Trophoblast cell (in vitro differentiated cells and primary cell): ENCODE measurements at regions not wholly inside any gene's neighbourhood (a gene's known extent, or its start where the extent isn't known, plus 50 kb on each side); places are given as distances from the start of the nearest gene placed in this dataset.
A peak's percentile ranks its signal among the peaks of the same experiment; 100 is the strongest.

Source experiments
- DNase-seq, 2 donors: peaks; one replicate each; pipeline ENCODE4 v3.0.0-alpha.2; 2016
- H2AFZ ChIP-seq: 2 replicates; pipeline ENCODE4 v1.6.1; 2013; ENCODE audit warnings: low read length, moderate library complexity, mild to moderate bottlenecking; ENCODE audit not compliant: insufficient read depth, poor library complexity
- H2AK5ac ChIP-seq: 2 replicates; pipeline ENCODE4 v1.6.1; 2013; ENCODE audit warnings: mild to moderate bottlenecking, low read length
- H2BK120ac ChIP-seq: 2 replicates; pipeline ENCODE4 v1.6.1; 2013; ENCODE audit warnings: low read length, mild to moderate bottlenecking, moderate library complexity; ENCODE audit not compliant: insufficient read depth, poor library complexity
- H2BK12ac ChIP-seq: 2 replicates; pipeline ENCODE4 v1.6.1; 2013; ENCODE audit warnings: mild to moderate bottlenecking, low read length, moderate library complexity
- H2BK5ac ChIP-seq: 2 replicates; pipeline ENCODE4 v1.6.1; 2013; ENCODE audit warnings: low read length, low read depth, moderate library complexity, mild to moderate bottlenecking; ENCODE audit not compliant: poor library complexity
- H3K14ac ChIP-seq: 2 replicates; pipeline ENCODE4 v1.6.1; 2013; ENCODE audit warnings: mild to moderate bottlenecking, low read length
- H3K18ac ChIP-seq: 2 replicates; pipeline ENCODE4 v1.6.1; 2013; ENCODE audit warnings: mild to moderate bottlenecking, low read length
- H3K23ac ChIP-seq: 2 replicates; pipeline ENCODE4 v1.6.1; 2013; ENCODE audit warnings: low read length
- H3K27ac ChIP-seq: 2 replicates; pipeline ENCODE4 v1.5.1; 2013; ENCODE audit warnings: low read depth, mild to moderate bottlenecking, inconsistent platforms, low read length, moderate library complexity
- H3K27me3 ChIP-seq: 2 replicates; pipeline ENCODE4 v1.6.1; 2013; ENCODE audit warnings: inconsistent platforms, mild to moderate bottlenecking, low read length, moderate library complexity; ENCODE audit not compliant: insufficient read depth
- H3K36me3 ChIP-seq, 2 experiments: 1 replicate in 1 of 2; 2 replicates in 1 of 2; pipeline ENCODE4 v1.6.1; 2013; ENCODE audit warnings: low read length in 2 of 2, mild to moderate bottlenecking in 2 of 2, moderate library complexity in 1 of 2; ENCODE audit not compliant: insufficient read depth in 2 of 2, control insufficient read depth in 1 of 2
- H3K4ac ChIP-seq: 2 replicates; pipeline ENCODE4 v1.6.1; 2013; ENCODE audit warnings: low read depth, mild to moderate bottlenecking, low read length, moderate library complexity
- H3K4me1 ChIP-seq, 2 experiments: 1 replicate in 1 of 2; 2 replicates in 1 of 2; pipeline ENCODE4 v1.6.1; 2013; ENCODE audit warnings: low read length in 2 of 2, mild to moderate bottlenecking in 2 of 2, moderate library complexity in 1 of 2; ENCODE audit not compliant: insufficient read depth in 2 of 2, control insufficient read depth in 1 of 2
- H3K4me2 ChIP-seq: 2 replicates; pipeline ENCODE4 v1.6.1; 2013; ENCODE audit warnings: inconsistent platforms, mild to moderate bottlenecking, low read length, moderate library complexity
- H3K4me3 ChIP-seq: 2 replicates; pipeline ENCODE4 v1.5.1; 2013; ENCODE audit warnings: mild to moderate bottlenecking, low read depth, low read length, inconsistent platforms
- H3K79me1 ChIP-seq: one replicate; pipeline ENCODE4 v1.6.1; 2013; ENCODE audit warnings: low read length
- H3K79me2 ChIP-seq: 2 replicates; pipeline ENCODE4 v1.6.1; 2013; ENCODE audit warnings: low read length, mild to moderate bottlenecking; ENCODE audit not compliant: control insufficient read depth, insufficient read depth, poor library complexity
- H3K9ac ChIP-seq: 2 replicates; pipeline ENCODE4 v1.6.1; 2013; ENCODE audit warnings: mild to moderate bottlenecking, low read length
- H3K9me3 ChIP-seq: 2 replicates; pipeline ENCODE4 v1.6.1; 2013; ENCODE audit warnings: low read depth, mild to moderate bottlenecking, control low read depth, inconsistent platforms, low read length; ENCODE audit not compliant: insufficient read depth
- H4K12ac ChIP-seq: 2 replicates; pipeline ENCODE4 v1.6.1; 2013; ENCODE audit warnings: low read depth, mild to moderate bottlenecking, low read length, moderate library complexity
- H4K8ac ChIP-seq: 2 replicates; pipeline ENCODE4 v1.6.1; 2013; ENCODE audit warnings: low read depth, mild to moderate bottlenecking, low read length, moderate library complexity
- H4K91ac ChIP-seq: one replicate; pipeline ENCODE4 v1.6.1; 2013; ENCODE audit warnings: low read depth, mild to moderate bottlenecking, low read length, moderate library complexity
- WGBS: extraction: QIAGEN DNeasy Blood & Tissue Kit; methylation state at CpG from one replicate; pipeline ENCODE4 v1.1.7; 2013; ENCODE audit warnings: missing lambda C conversion rate; ENCODE audit not compliant: insufficient read length, insufficient coverage; ENCODE audit errors: extremely low coverage; 5-methylcytosine and 5-hydroxymethylcytosine counted together

DNA sequence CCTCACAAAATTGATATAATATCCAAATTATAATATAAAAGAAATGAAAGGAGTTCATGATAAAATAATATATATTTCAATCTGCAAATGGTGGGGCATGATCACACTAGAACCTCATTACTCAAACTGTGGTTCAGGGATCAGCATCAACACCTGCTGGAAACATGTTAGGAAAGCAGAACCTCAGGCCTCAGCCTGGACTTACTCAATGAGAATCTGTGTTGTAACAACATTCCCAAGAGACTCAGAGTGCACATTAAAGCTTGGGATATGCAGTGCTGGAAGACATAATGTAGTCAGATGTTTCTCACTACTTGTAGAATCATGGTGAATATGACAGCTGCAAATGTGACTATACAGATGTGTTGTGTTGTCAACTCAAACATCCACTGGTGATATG is 81.7 kb upstream of the ITPRID1 start:
- H3K27me3 ChIP-seq, result no peaks in the 10 kb centered on the region
- H3K27ac ChIP-seq, result no peak overlapping the region
- H3K23ac ChIP-seq, result no peak overlapping the region
- no peak overlapping the region for H2BK12ac ChIP-seq
- H3K14ac ChIP-seq, result no peak overlapping the region
- no peak overlapping the region for H2AFZ ChIP-seq
- H4K8ac ChIP-seq, result no peak overlapping the region
- peak; percentile 7 to 36 for DNase-seq
- no peak overlapping the region for H4K91ac ChIP-seq
- H3K9ac ChIP-seq, result no peak overlapping the region
- H3K4me1 ChIP-seq, result peaks cover 0 to 8% of the 10 kb centered on the region in 2 experiments
- no peak overlapping the region for H3K4ac ChIP-seq
- H2BK5ac ChIP-seq, result no peak overlapping the region
- no peak overlapping the region for H3K4me3 ChIP-seq
- H3K79me1 ChIP-seq, result no peaks in the 10 kb centered on the region
- no peak overlapping the region for H3K4me2 ChIP-seq
- H3K79me2 ChIP-seq, result no peaks in the 10 kb centered on the region
- no peak overlapping the region for H2BK120ac ChIP-seq
- H3K9me3 ChIP-seq, result no peaks in the 10 kb centered on the region
- no peak overlapping the region for H2AK5ac ChIP-seq
- no peaks in the 10 kb centered on the region for H3K36me3 ChIP-seq
- H4K12ac ChIP-seq, result no peak overlapping the region
- H3K18ac ChIP-seq, result no peak overlapping the region

DNA sequence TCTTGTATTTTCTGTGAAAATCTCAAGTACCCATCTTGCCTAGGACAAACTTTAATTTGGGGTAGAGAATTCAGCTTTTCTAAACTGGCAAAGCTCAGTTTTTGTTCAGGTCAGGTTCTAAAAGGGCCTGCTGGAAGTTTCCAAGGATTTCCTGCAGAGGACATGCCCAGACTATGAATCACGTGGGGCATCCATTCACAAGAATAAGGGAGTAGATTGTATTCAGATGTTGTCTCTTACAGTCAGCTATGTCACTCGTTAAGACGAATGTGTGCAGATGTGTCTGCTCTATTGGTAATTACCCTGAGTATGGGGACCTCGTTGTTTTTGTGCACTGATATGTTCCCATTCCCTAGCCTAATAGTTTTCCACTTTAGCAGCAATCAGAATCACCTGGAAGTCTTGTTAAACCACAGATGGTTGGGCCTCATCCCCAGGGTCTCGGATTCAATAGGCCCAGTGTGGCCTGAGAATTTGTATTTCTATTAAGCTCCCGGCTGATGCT is 81.0 kb upstream of the ITPRID1 start:
- H3K9me3 ChIP-seq, result no peaks in the 10 kb centered on the region
- H3K27me3 ChIP-seq, result no peaks in the 10 kb centered on the region
- H4K8ac ChIP-seq, result no peak overlapping the region
- no peak overlapping the region for H3K14ac ChIP-seq
- H3K23ac ChIP-seq, result no peak overlapping the region
- H3K4me2 ChIP-seq, result no peak overlapping the region
- H3K9ac ChIP-seq, result no peak overlapping the region
- H4K91ac ChIP-seq, result no peak overlapping the region
- no peak overlapping the region for H3K4ac ChIP-seq
- no peaks in the 10 kb centered on the region for H3K79me2 ChIP-seq
- no peak overlapping the region for H2BK5ac ChIP-seq
- peak; percentile 43 to 44 for DNase-seq
- no peak overlapping the region for H3K4me3 ChIP-seq
- H3K27ac ChIP-seq, result peak overlapping the region; percentile 83
- H2BK120ac ChIP-seq, result no peak overlapping the region
- WGBS, result no CpG with 5 or more reads among the region's 6 CpGs
- H3K4me1 ChIP-seq, result peaks cover 0 to 8% of the 10 kb centered on the region in 2 experiments
- no peak overlapping the region for H2AK5ac ChIP-seq
- H3K36me3 ChIP-seq, result no peaks in the 10 kb centered on the region
- H4K12ac ChIP-seq, result no peak overlapping the region
- no peak overlapping the region for H2BK12ac ChIP-seq
- no peak overlapping the region for H3K18ac ChIP-seq
- H3K79me1 ChIP-seq, result no peaks in the 10 kb centered on the region
- no peak overlapping the region for H2AFZ ChIP-seq

DNA sequence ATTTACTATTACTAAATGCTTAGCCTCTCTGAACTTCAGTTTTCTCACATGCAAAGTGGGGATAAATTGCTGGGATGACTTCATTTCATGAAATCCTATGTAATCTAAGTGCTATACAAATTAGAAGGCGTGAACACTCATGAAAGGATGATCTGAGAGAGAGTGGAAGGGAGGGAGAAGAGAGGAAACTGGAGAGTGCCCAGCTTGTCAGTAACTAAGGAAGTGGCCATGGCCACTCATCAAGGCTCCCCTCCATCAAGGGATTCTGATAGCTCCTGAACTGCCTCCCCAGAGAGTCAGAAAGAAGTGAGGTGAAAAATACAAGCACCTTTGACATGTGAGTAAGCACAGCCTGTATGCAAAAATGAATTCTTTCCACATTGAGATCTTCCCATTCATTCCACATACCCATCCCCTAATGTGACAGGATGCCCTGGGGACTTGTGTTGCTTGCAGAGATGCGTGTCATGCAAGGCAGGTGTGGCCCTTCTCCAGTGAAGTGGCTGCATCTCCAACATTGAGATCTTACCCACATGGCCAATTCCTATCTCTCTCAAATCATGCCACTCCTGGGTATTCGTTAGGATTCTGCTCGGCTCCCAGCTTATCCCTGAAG is 76.5 kb upstream of the ITPRID1 start:
- Histone ChIP-seq H3K27me3 (no peaks in the 10 kb centered on the region), H3K18ac (no peak overlapping the region), H3K4me1 (peaks cover 0 to 4% of the 10 kb centered on the region in 2 experiments), H4K8ac (no peak overlapping the region), H3K9me3 (no peaks in the 10 kb centered on the region), H4K12ac (no peak overlapping the region), H2AK5ac (no peak overlapping the region), H2AFZ (no peak overlapping the region), H2BK12ac (no peak overlapping the region), H3K79me2 (no peaks in the 10 kb centered on the region), H3K9ac (no peak overlapping the region), H3K27ac (no peak overlapping the region), H3K79me1 (no peaks in the 10 kb centered on the region), H3K36me3 (no peaks in the 10 kb centered on the region), H2BK120ac (no peak overlapping the region), H3K14ac (no peak overlapping the region), H3K4me3 (no peak overlapping the region), H3K23ac (no peak overlapping the region), H3K4ac (no peak overlapping the region), H4K91ac (no peak overlapping the region), H3K4me2 (no peak overlapping the region), H2BK5ac (no peak overlapping the region)
- no CpG with 5 or more reads among the region's 4 CpGs for WGBS
- peak; percentile 85 to 88 for DNase-seq

DNA sequence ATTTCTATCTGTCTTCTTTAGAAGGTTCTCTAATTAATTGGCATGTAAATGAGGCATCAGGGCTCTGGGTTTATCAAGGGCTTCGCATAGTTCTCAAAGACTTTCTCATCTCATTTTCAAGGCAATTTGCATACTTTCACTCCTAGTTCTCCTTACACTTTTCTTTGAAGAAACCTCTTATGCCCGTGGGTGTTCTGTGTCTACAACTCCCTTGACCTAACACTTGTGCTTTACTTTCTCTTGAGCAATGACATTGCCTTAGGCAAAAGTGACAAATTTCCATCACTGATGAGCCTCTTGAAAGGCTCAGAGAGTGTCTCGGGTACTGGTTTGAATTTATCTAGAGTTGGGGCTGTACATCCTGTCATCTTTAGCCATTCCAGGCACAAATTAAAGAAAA is 74.7 kb upstream of the ITPRID1 start:
- Histone ChIP-seq H3K4me1 (no peaks in the 10 kb centered on the region), H3K9me3 (no peaks in the 10 kb centered on the region), H3K4me3 (no peak overlapping the region), H3K9ac (no peak overlapping the region), H2BK5ac (no peak overlapping the region), H3K14ac (no peak overlapping the region), H3K79me2 (no peaks in the 10 kb centered on the region), H3K36me3 (no peaks in the 10 kb centered on the region), H2BK120ac (no peak overlapping the region), H4K8ac (no peak overlapping the region), H3K4me2 (no peak overlapping the region), H2AK5ac (no peak overlapping the region), H3K27ac (no peak overlapping the region), H2BK12ac (no peak overlapping the region), H3K79me1 (no peaks in the 10 kb centered on the region), H2AFZ (no peak overlapping the region), H3K18ac (no peak overlapping the region), H3K27me3 (no peaks in the 10 kb centered on the region), H4K91ac (no peak overlapping the region), H3K23ac (no peak overlapping the region), H3K4ac (no peak overlapping the region), H4K12ac (no peak overlapping the region)
- peak in 1 of 2 donors; percentile 55 for DNase-seq
- WGBS, result no CpG with 5 or more reads among the region's 3 CpGs
